K562 (cell line): ENCODE measurements at regions not wholly inside any gene's neighbourhood (a gene's known extent, or its start where the extent isn't known, plus 50 kb on each side); places are given as distances from the start of the nearest gene placed in this dataset.

ENCODE experiments used
- ATAC-seq: fragments of 200-7000 bp; cut with Tn5 transposase; 3 replicates; pipeline ENCODE4 v1.9.1; 2020; ENCODE audit warnings: moderate library complexity
- BruUV-seq: library from RNA; stranded (reverse); fragments of 400-500 nt; replicated peaks from 2 replicates; lab custom pipeline; 2021; lab: Mats Ljungman, UMichigan
- CTCF ChIA-PET: fragments of 300-600 bp; formaldehyde crosslinking; extraction: SDS; loops from one replicate; lab custom pipeline; 2021; ENCODE audit warnings: low intra/inter-chr PET ratio; lab: Yijun Ruan, JAX
- POLR2A ChIA-PET: fragments of 300-600, 350-650 bp; sonication (Branson Sonifier 250); formaldehyde crosslinking; extraction: SDS; loops from one replicate; lab custom pipeline; 2021; ENCODE audit warnings: antibody characterized with exemption, inconsistent platforms; lab: Yijun Ruan, JAX
- DNase-seq, 4 experiments: peaks; one replicate each; pipeline versions ENCODE4 v3.0.0 to v3.0.0-alpha.2; 2011 to 2018; ENCODE audit warnings: low spot score in 3 of 4, mixed read lengths in 3 of 4; ENCODE audit errors: extremely low read depth in 1 of 4
- FAIRE-seq: peaks from 2 replicates; lab custom pipeline; 2011; peaks lifted over from hg19 to GRCh38; lab: Jason Lieb, UNC
- H2AFZ ChIP-seq: 2 replicates; pipeline ENCODE4 v1.6.0; 2011; ENCODE audit warnings: low read depth, low read length, control low read depth, inconsistent platforms
- H3K27ac ChIP-seq: fragments of 200-600 bp; 3 replicates; pipeline ENCODE4 v1.8.0; 2011; ENCODE audit warnings: low read depth, mild to moderate bottlenecking, control low read depth, inconsistent platforms, low read length, moderate library complexity, mixed read lengths; ENCODE audit errors: extremely low read depth
- H3K27me3 ChIP-seq, 2 experiments: fragments of 300-600 bp in 1 of 2; 2 replicates in 1 of 2; 3 replicates in 1 of 2; pipeline versions ENCODE4 v1.6.0 to v1.8.0; 2011; ENCODE audit warnings: inconsistent platforms in 2 of 2, low read length in 2 of 2, mild to moderate bottlenecking in 1 of 2, mixed read lengths in 1 of 2, moderate library complexity in 1 of 2; ENCODE audit not compliant: control insufficient read depth in 2 of 2, insufficient read depth in 2 of 2
- H3K36me3 ChIP-seq: fragments of 300-600 bp; 3 replicates; pipeline ENCODE4 v1.8.0; 2011; ENCODE audit warnings: mild to moderate bottlenecking, low read length, inconsistent platforms; ENCODE audit not compliant: control insufficient read depth, insufficient read depth
- H3K4me1 ChIP-seq, 2 experiments: fragments of 200-600 bp in 1 of 2; replicated peaks in 1 of 2; 2 replicates in 1 of 2; 3 replicates in 1 of 2; pipeline versions ENCODE4 v1.5.1 to v1.8.0; 2011; ENCODE audit warnings: inconsistent platforms in 2 of 2, low read length in 2 of 2, mild to moderate bottlenecking in 1 of 2, mixed read lengths in 1 of 2, moderate library complexity in 1 of 2; ENCODE audit not compliant: control insufficient read depth in 2 of 2, insufficient read depth in 2 of 2
- H3K4me2 ChIP-seq: 2 replicates; pipeline ENCODE4 v1.6.1; 2011; ENCODE audit warnings: low read length, control low read depth, inconsistent platforms, mixed read lengths; ENCODE audit not compliant: insufficient read depth
- H3K4me3 ChIP-seq: fragments of 200-600 bp; sonication (generic), shearing (Covaris generic); 2 replicates; pipeline ENCODE4 v1.5.1; 2016; ENCODE audit warnings: control low read depth, inconsistent platforms
- H3K79me2 ChIP-seq: fragments of 200-600 bp; 3 replicates; pipeline ENCODE4 v1.8.0; 2011; ENCODE audit warnings: low read length, inconsistent platforms; ENCODE audit not compliant: control insufficient read depth, insufficient read depth
- H3K9ac ChIP-seq, 2 experiments: 2 replicates each; pipeline versions ENCODE4 v1.6.0 to v1.6.1; 2011; ENCODE audit warnings: low read depth in 2 of 2, low read length in 2 of 2, control low read depth in 1 of 2, inconsistent platforms in 1 of 2, mild to moderate bottlenecking in 1 of 2, mixed read lengths in 1 of 2; ENCODE audit not compliant: insufficient read depth in 1 of 2
- H3K9me1 ChIP-seq: one replicate; pipeline ENCODE4 v1.6.0; 2011; ENCODE audit warnings: inconsistent platforms, mild to moderate bottlenecking, low read length, moderate library complexity; ENCODE audit not compliant: control insufficient read depth, insufficient read depth
- H3K9me3 ChIP-seq: replicated peaks from 2 replicates; pipeline ENCODE4 v1.5.1; 2011; ENCODE audit warnings: low read depth, low read length, inconsistent platforms; ENCODE audit not compliant: control insufficient read depth, insufficient read depth
- H4K20me1 ChIP-seq: replicated peaks from 2 replicates; pipeline ENCODE4 v1.6.1; 2011; ENCODE audit warnings: low read length, inconsistent platforms, mixed read lengths; ENCODE audit not compliant: control insufficient read depth, insufficient read depth
- BCL6 ChIP-seq: fragments of 250-450 bp; sonication (Bioruptor Pico); IDR thresholded peaks from 2 replicates; pipeline ENCODE4 v1.4.0; 2020
- ETS1 ChIP-seq: conservative IDR thresholded peaks from 2 replicates; pipeline ENCODE4 v1.6.1; 2011; ENCODE audit warnings: low read depth, mild to moderate bottlenecking, low read length; ENCODE audit not compliant: control insufficient read depth
- NONO ChIP-seq, 2 experiments: fragments of 200-400 bp in 1 of 2; fragments of 450-650 bp in 1 of 2; formaldehyde crosslinking in 1 of 2; IDR thresholded peaks; 2 replicates each; pipeline ENCODE4 v1.6.1; 2017; ENCODE audit warnings: low read depth in 2 of 2, mild to moderate bottlenecking in 2 of 2, moderate library complexity in 2 of 2, low read length in 1 of 2
- SAFB2 ChIP-seq: fragments of 200-400 bp; formaldehyde crosslinking; IDR thresholded peaks from 2 replicates; pipeline ENCODE4 v1.6.1; 2018; ENCODE audit warnings: borderline replicate concordance, low read length, low read depth, moderate library complexity; ENCODE audit not compliant: severe bottlenecking
- STAT5A ChIP-seq: IDR thresholded peaks from 2 replicates; pipeline ENCODE4 v1.6.1; 2012; ENCODE audit warnings: low read length, inconsistent platforms, borderline replicate concordance
- ZBTB8A ChIP-seq: fragments of 450-650 bp; IDR thresholded peaks from 2 replicates; pipeline ENCODE4 v1.6.1; 2018; ENCODE audit warnings: mild to moderate bottlenecking, moderate library complexity; ENCODE audit not compliant: partially characterized antibody
- ZNF384 ChIP-seq: IDR thresholded peaks from 2 replicates; pipeline ENCODE4 v1.6.1; 2012; ENCODE audit warnings: low read depth, low read length, improper control_type of control experiment
- WGBS: fragments of 100-300 bp; shearing (Covaris generic); methylation state at CpG from one replicate; pipeline ENCODE4 v1.1.6; 2016; ENCODE audit warnings: low coverage, mixed read lengths; ENCODE audit not compliant: insufficient coverage; ENCODE audit errors: missing lambda C conversion rate; 5-methylcytosine and 5-hydroxymethylcytosine counted together
- in situ Hi-C: fragments of 300-500 bp; cut with MboI; formaldehyde crosslinking; loops from 4 replicates; pipeline ENCODE4 v1.15.0; 2018; ENCODE audit warnings: inconsistent platforms, mixed read lengths
- intact Hi-C: fragments of 100-400 bp; cut with micrococcal nuclease; formaldehyde crosslinking; loops from 2 replicates; pipeline ENCODE4 v1.14.2; 2022
- TF ChIP-seq, protein P1 (sequence below): fragments of 450-650 bp; IDR thresholded peaks from 2 replicates; pipeline ENCODE4 v1.6.1; 2018; ENCODE audit not compliant: partially characterized antibody
- TF ChIP-seq, protein P2 (sequence below): fragments of 250-450 bp; sonication (Bioruptor Pico); IDR thresholded peaks from 2 replicates; pipeline ENCODE4 v1.4.0; 2020; ENCODE audit warnings: mild to moderate bottlenecking
- TF ChIP-seq, protein P3 (sequence below), 2 experiments: IDR thresholded peaks; 2 replicates each; pipeline ENCODE4 v1.6.1; 2012; ENCODE audit warnings: improper control_type of control experiment in 2 of 2, low read depth in 2 of 2, low read length in 2 of 2, borderline replicate concordance in 1 of 2

- TF ChIP-seq ZNF384: no peak
- TF ChIP-seq, all 486 proteins: peak for 0
Observed at GRCh38 chr2:9774266-9774665, 69.0 kb upstream of the TAF1B start (continued).

- Histone ChIP-seq H3K9me3 (no peaks in the 10 kb centered on the region), H3K4me3 (no peak overlapping the region), H3K27ac (no peak overlapping the region), H3K4me1 (peaks cover 2 to 39% of the 10 kb centered on the region in 2 experiments; a peak in 3 of 5 replicates), H3K36me3 (no peaks in the 10 kb centered on the region), H3K4me2 (no peak overlapping the region), H4K20me1 (0 out of 2 replicates have a peak, but pooled peaks cover 3% of the 10 kb centered on the region), H3K79me2 (no peaks in the 10 kb centered on the region), H2AFZ (no peak overlapping the region), H3K9me1 (peaks cover 4% of the 10 kb centered on the region), H3K27me3 (peaks cover 0 to 4% of the 10 kb centered on the region in 2 experiments; a peak in 2 of 5 replicates), H3K9ac (no peak overlapping the region)
- intact Hi-C loops (loop anchor here (10.0 kb wide), 1 partner anchor 291 kb away; no protein-coding TSS in a partner anchor), in situ Hi-C loops (no loop called here)
- no peak for FAIRE-seq
- BruUV-seq: no TSS peak
- 28% methylated on average over 6 of the region's 9 CpGs for WGBS
- DNase-seq: no peak
- CTCF ChIA-PET: no interaction called here
- ATAC-seq: no peak
- POLR2A ChIA-PET: interaction anchor here (1.1 kb wide), 1 partner anchor 8 kb away, joined by 3 read pairs; no protein-coding TSS in a partner anchor
- TF ChIP-seq NONO (IDR thresholded peaks at IDR 0.05; ENCODE audit: low read depth in 2 of 2, low read length in 1 of 2): no peak
- TF ChIP-seq SAFB2: no peak
- TF ChIP-seq, protein P1, sequence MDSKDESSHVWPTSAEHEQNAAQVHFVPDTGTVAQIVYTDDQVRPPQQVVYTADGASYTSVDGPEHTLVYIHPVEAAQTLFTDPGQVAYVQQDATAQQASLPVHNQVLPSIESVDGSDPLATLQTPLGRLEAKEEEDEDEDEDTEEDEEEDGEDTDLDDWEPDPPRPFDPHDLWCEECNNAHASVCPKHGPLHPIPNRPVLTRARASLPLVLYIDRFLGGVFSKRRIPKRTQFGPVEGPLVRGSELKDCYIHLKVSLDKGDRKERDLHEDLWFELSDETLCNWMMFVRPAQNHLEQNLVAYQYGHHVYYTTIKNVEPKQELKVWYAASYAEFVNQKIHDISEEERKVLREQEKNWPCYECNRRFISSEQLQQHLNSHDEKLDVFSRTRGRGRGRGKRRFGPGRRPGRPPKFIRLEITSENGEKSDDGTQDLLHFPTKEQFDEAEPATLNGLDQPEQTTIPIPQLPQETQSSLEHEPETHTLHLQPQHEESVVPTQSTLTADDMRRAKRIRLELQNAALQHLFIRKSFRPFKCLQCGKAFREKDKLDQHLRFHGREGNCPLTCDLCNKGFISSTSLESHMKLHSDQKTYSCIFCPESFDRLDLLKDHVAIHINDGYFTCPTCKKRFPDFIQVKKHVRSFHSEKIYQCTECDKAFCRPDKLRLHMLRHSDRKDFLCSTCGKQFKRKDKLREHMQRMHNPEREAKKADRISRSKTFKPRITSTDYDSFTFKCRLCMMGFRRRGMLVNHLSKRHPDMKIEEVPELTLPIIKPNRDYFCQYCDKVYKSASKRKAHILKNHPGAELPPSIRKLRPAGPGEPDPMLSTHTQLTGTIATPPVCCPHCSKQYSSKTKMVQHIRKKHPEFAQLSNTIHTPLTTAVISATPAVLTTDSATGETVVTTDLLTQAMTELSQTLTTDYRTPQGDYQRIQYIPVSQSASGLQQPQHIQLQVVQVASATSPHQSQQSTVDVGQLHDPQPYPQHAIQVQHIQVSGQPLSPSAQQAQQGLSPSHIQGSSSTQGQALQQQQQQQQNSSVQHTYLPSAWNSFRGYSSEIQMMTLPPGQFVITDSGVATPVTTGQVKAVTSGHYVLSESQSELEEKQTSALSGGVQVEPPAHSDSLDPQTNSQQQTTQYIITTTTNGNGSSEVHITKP: no peak
- TF ChIP-seq ZBTB8A: no peak
- TF ChIP-seq ETS1: no peak
- TF ChIP-seq, protein P2, sequence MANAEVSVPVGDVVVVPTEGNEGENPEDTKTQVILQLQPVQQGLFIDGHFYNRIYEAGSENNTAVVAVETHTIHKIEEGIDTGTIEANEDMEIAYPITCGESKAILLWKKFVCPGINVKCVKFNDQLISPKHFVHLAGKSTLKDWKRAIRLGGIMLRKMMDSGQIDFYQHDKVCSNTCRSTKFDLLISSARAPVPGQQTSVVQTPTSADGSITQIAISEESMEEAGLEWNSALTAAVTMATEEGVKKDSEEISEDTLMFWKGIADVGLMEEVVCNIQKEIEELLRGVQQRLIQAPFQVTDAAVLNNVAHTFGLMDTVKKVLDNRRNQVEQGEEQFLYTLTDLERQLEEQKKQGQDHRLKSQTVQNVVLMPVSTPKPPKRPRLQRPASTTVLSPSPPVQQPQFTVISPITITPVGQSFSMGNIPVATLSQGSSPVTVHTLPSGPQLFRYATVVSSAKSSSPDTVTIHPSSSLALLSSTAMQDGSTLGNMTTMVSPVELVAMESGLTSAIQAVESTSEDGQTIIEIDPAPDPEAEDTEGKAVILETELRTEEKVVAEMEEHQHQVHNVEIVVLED (CRISPR knock-in tag): no peak
- no peak for TF ChIP-seq BCL6 (CRISPR knock-in tag)
- TF ChIP-seq, protein P3, sequence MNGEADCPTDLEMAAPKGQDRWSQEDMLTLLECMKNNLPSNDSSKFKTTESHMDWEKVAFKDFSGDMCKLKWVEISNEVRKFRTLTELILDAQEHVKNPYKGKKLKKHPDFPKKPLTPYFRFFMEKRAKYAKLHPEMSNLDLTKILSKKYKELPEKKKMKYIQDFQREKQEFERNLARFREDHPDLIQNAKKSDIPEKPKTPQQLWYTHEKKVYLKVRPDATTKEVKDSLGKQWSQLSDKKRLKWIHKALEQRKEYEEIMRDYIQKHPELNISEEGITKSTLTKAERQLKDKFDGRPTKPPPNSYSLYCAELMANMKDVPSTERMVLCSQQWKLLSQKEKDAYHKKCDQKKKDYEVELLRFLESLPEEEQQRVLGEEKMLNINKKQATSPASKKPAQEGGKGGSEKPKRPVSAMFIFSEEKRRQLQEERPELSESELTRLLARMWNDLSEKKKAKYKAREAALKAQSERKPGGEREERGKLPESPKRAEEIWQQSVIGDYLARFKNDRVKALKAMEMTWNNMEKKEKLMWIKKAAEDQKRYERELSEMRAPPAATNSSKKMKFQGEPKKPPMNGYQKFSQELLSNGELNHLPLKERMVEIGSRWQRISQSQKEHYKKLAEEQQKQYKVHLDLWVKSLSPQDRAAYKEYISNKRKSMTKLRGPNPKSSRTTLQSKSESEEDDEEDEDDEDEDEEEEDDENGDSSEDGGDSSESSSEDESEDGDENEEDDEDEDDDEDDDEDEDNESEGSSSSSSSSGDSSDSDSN (IDR thresholded peaks at IDR 0.05; ENCODE audit: borderline replicate concordance in 1 of 2, low read depth in 2 of 2, low read length in 2 of 2): no peak
- no peak for TF ChIP-seq STAT5A
Observed at GRCh38 chr2:9775351-9775750, 67.9 kb upstream of the TAF1B start.
